ENCODE measurements at regions not wholly inside any gene's neighbourhood (a gene's known extent, or its start where the extent isn't known, plus 50 kb on each side); places are given as distances from the start of the nearest gene placed in this dataset.

DNA sequence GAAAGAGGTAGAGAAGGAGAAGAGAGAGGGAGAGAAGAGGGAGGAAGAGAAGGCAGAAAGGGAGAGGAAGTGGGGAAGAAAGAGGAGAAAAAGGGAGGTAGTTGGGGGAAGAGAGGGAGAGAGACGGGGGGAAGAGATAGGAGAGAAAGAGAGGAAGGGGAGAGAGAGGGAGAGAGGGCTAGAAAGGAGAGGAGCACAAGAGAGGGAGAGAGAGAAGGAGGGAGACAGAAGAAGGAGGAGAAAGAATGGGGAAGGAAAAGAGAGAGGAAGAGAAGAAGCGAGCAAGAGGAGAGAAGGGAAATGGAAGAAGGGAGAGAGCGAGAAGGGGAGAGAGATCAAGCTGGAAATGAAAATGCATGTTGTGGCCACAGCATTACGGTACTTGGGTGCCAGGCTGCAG, 1368.4 kb upstream of the TMEM132C start:
- no peak for TF ChIP-seq CTCF (IDR thresholded peaks at IDR 0.05; ENCODE audit: control insufficient read depth, insufficient read depth, low read depth, low read length, missing control alignments)
- DNase-seq (ENCODE audit: low read depth), result no peak
- H3K4me3 ChIP-seq (ENCODE audit: control insufficient read depth, low read depth, low read length), result no peak overlapping the region

DNA sequence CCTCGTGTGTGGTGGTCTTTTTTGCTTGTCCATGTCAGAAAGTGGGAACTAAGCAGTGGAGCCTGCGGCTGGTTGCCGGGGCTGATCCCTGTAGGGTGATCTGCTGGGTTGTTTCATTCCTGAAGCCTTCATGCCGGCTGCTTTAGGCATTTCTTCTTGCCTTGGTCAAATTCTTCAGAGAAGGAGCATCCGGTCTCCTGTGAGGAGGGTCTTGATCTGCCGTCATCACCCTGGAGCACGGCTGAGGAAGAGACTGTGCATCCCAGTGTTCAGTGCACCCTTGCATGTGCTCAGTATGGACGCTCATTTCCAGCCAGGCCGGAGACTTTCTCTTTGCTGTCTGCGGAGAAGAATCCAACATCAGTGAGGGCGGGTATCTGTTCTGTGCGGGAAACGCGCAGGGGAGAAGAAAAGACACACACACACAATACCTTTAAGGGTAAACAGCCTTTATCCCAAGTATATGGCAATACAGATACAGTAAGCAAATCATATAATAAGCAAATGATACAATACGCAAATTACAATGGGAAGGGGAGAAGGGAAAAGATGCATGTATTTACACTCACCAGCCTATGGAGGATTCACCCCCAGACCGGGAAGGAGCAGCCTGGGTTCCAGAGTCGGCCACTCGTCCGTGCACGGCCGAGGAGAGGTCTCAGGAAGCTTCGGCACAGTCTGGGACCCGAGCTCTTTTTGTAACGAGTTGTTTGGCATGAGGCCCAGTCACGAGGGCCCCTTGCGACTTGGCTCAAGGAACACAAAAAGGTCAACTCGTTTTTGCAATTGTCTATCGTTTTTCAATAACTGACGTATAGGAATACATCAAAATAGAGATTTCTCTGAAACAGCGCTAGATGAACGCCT, 1366.8 kb upstream of the TMEM132C start:
- TF ChIP-seq CTCF (IDR thresholded peaks at IDR 0.05; ENCODE audit: control insufficient read depth, insufficient read depth, low read depth, low read length, missing control alignments), result no peak
- DNase-seq (ENCODE audit: low read depth), result no peak
- no peak overlapping the region for H3K4me3 ChIP-seq (ENCODE audit: control insufficient read depth, low read depth, low read length)

DNA sequence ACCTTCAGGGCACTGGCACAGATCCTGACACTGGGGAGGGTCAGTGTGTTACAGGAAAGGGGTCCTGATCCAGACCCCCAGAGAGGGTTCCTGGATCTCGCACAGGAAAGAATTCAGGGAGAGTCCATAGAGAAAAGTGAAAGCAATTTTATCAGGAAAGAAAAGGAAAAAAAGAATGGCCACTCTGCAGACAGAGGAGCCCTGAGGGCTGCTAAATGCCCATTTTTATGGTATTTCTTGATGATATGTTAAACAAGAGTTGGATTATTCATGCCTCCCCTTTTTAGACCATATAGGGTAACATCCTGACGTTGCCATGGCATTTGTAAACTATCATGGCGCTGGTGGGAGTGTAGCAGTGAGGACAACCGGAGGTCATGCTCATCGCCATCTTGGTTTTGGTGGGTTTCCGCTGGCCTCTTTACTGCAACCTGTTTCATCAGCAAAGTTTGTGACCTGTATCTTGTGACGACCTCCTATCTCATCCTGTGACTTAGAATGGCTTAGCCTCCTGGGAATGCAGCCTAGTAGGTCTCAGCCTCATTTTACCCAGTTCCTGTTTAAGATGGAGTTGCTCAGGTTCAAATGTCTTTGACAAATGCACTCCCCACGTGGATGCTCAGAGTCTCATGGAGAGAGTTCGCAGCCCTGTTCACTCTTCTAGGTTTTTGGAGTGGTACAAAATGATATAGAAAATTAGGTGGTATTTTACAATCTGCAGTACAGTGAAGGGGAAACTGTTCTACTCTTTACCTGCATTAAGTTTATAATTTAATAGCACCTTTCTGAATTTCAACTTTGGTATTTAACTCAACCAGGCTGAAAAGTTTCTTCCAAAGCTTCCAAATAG, 1363.7 kb upstream of the TMEM132C start:
- TF ChIP-seq CTCF (IDR thresholded peaks at IDR 0.05; ENCODE audit: control insufficient read depth, insufficient read depth, low read depth, low read length, missing control alignments), result no peak
- no peak overlapping the region for H3K4me3 ChIP-seq (ENCODE audit: control insufficient read depth, low read depth, low read length)
- no peak for DNase-seq (ENCODE audit: low read depth)

- no peak for TF ChIP-seq CTCF (IDR thresholded peaks at IDR 0.05; ENCODE audit: control insufficient read depth, insufficient read depth, low read depth, low read length, missing control alignments)
- H3K4me3 ChIP-seq (ENCODE audit: control insufficient read depth, low read depth, low read length), result no peak overlapping the region
- no peak for DNase-seq (ENCODE audit: low read depth)
These were observed 1361.2 kb upstream of the TMEM132C start for GRCh38 chr12:126905752-126906151.

DNA sequence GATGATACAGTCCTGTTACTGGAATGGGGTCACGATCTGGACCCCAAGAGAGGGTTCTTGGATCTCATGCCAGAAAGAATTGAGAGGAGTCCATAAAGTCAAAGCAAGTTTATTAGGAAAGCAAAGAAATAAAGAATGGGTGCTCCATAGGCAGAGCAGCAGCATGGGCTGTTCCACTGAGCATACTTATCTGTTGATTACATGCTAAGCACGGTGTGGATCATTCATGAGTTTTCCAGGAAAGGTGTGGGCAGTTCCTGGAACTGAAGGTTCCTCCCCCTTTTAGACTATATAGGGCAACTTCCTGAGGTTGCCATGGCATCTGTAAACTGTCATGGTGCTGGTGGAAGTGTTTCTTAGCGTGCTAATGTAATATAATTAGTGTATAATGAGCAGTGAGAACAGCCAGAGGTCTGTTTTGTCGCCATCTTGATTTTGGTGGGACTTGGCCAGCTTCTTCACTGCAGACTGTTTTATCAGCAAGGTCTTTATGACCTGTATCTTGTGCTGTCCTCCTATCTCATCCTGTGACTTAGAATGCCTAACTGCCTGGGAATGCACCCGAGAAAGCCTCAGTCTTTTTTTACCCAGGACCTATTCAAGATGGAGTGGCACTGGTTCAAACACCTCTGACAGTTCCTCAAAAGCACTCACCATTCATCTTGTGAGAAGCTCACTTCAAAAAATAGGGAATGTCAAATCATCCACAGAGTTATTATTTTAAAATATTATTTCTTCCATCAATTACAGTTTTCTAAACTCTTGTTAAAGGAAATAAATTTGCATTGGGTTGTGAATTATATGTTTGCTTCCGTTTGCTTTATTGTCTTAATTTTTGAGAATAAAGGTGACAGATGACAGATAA, 1358.8 kb upstream of the TMEM132C start:
- TF ChIP-seq CTCF (IDR thresholded peaks at IDR 0.05; ENCODE audit: control insufficient read depth, insufficient read depth, low read depth, low read length, missing control alignments), result no peak
- no peak overlapping the region for H3K4me3 ChIP-seq (ENCODE audit: control insufficient read depth, low read depth, low read length)
- DNase-seq (ENCODE audit: low read depth), result no peak

DNA sequence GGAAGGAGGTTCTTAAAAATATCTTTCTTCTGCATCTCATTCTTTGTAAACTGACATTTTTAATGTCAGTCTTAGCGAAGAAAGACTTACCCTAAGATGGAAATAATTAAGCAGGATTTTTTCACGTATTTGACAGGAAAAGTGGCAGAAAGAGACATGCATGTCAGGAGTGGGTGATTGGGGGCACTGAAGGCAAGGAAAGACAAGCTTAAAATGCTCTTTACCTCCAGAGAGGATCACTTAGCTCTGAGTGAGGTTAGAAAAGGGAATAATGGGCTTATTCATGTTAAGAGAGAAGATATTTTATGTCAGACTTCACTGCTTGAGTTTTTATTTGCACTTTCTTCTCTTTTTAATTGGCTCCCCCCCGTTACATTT, 1358.2 kb upstream of the TMEM132C start:
- H3K4me3 ChIP-seq (ENCODE audit: control insufficient read depth, low read depth, low read length), result no peak overlapping the region
- DNase-seq (ENCODE audit: low read depth), result no peak
- TF ChIP-seq CTCF (IDR thresholded peaks at IDR 0.05; ENCODE audit: control insufficient read depth, insufficient read depth, low read depth, low read length, missing control alignments), result no peak
